SK-N-MC (cell line): ENCODE measurements at regions not wholly inside any gene's neighbourhood (a gene's known extent, or its start where the extent isn't known, plus 50 kb on each side); places are given as distances from the start of the nearest gene placed in this dataset.
"Not testable (repeated sequence)": the region's sequence is repeated elsewhere in the genome, so short reads cannot be mapped to it uniquely, and the experiment has no call there.

ENCODE experiments used
- DNase-seq: peaks from one replicate; pipeline ENCODE4 v3.0.0-alpha.2; 2011; ENCODE audit warnings: low read depth, low spot score
- H3K27ac ChIP-seq: fragments of 200-600 bp; sonication (generic); 2 replicates; pipeline ENCODE4 v1.5.1; 2016; ENCODE audit warnings: mixed run types
- H3K36me3 ChIP-seq: fragments of 200-600 bp; sonication (generic); 2 replicates; pipeline ENCODE4 v1.6.1; 2017; ENCODE audit warnings: antibody characterized with exemption, low read length, mixed read lengths; ENCODE audit not compliant: insufficient read depth
- H3K4me3 ChIP-seq: fragments of 200-600 bp; sonication (generic); 2 replicates; pipeline ENCODE4 v1.5.1; 2016
- H3K9ac ChIP-seq: fragments of 200-600 bp; sonication (generic); 2 replicates; pipeline ENCODE4 v1.8.0; 2017; ENCODE audit warnings: mixed run types, mixed read lengths; ENCODE audit not compliant: insufficient read length
- H3K9me3 ChIP-seq: fragments of 200-600 bp; sonication (generic); 2 replicates; pipeline ENCODE4 v1.6.1; 2017; ENCODE audit warnings: low read depth, mild to moderate bottlenecking, antibody characterized with exemption, low read length, moderate library complexity, mixed read lengths
- EZH2 ChIP-seq: fragments of 200-600 bp; sonication (generic); IDR thresholded peaks from one replicate; pipeline ENCODE4 v1.6.1; 2017; ENCODE audit warnings: antibody characterized with exemption
- FOXP2 ChIP-seq: optimal IDR thresholded peaks from 2 replicates; pipeline ENCODE3; 2011; ENCODE audit warnings: mild to moderate bottlenecking, moderate library complexity; ENCODE audit not compliant: insufficient read depth; ENCODE audit errors: extremely low read length, control extremely low read depth
- POLR2AphosphoS5 ChIP-seq: IDR thresholded peaks from 2 replicates; pipeline ENCODE4 v1.6.1; 2012; ENCODE audit warnings: mild to moderate bottlenecking, low read depth, low read length, borderline replicate concordance

- Histone ChIP-seq H3K27ac (no peak overlapping the region), H3K9me3 (no peaks in the 10 kb centered on the region), H3K9ac (no peak overlapping the region), H3K4me3 (no peak overlapping the region), H3K36me3 (no peaks in the 10 kb centered on the region)
- no peak for TF ChIP-seq FOXP2
- no peak for TF ChIP-seq POLR2AphosphoS5
- no peak for TF ChIP-seq EZH2
- DNase-seq = no peak
Observed at GRCh38 chr4:164621886-164622521, 131.9 kb upstream of the SMIM31 start.

- no peak overlapping the region for H3K4me3 ChIP-seq
- TF ChIP-seq EZH2 (no peak), POLR2AphosphoS5 (no peak), FOXP2 (no peak)
- no peak for DNase-seq
- no peak overlapping the region for H3K9ac ChIP-seq
- no peaks in the 10 kb centered on the region for H3K36me3 ChIP-seq
- H3K9me3 ChIP-seq = no peaks in the 10 kb centered on the region
- no peak overlapping the region for H3K27ac ChIP-seq
Observed at GRCh38 chr4:164623099-164623498, 130.8 kb upstream of the SMIM31 start.

GRCh38 chr4:164639001-164639400, 114.9 kb upstream of the SMIM31 start:
- H3K9ac ChIP-seq = no peak overlapping the region
- no peak for TF ChIP-seq POLR2AphosphoS5
- no peak for TF ChIP-seq FOXP2
- no peak for TF ChIP-seq EZH2
- no peaks in the 10 kb centered on the region for H3K36me3 ChIP-seq

GRCh38 chr4:164648151-164648848, 105.6 kb upstream of the SMIM31 start:
- DNase-seq = no peak
- no peak overlapping the region for H3K4me3 ChIP-seq
- H3K9ac ChIP-seq = no peak overlapping the region
- H3K9me3 ChIP-seq = no peaks in the 10 kb centered on the region
- H3K27ac ChIP-seq = no peak overlapping the region
- TF ChIP-seq POLR2AphosphoS5 = no peak
- TF ChIP-seq FOXP2 = no peak
- no peak for TF ChIP-seq EZH2
- no peaks in the 10 kb centered on the region for H3K36me3 ChIP-seq

More at GRCh38 chr4:164639001-164639400, 114.9 kb upstream of the SMIM31 start:
- DNase-seq = no peak
- no peak overlapping the region for H3K4me3 ChIP-seq
- H3K27ac ChIP-seq = no peak overlapping the region
- H3K9me3 ChIP-seq = no peaks in the 10 kb centered on the region

GRCh38 chr4:164648849-164649212, 105.1 kb upstream of the SMIM31 start:
- Histone ChIP-seq H3K4me3 (no peak overlapping the region), H3K9me3 (no peaks in the 10 kb centered on the region), H3K9ac (no peak overlapping the region), H3K27ac (no peak overlapping the region), H3K36me3 (no peaks in the 10 kb centered on the region)
- DNase-seq = no peak
- no peak for TF ChIP-seq EZH2
- TF ChIP-seq POLR2AphosphoS5 = no peak
- no peak for TF ChIP-seq FOXP2

GRCh38 chr4:164659765-164660164, 94.2 kb upstream of the SMIM31 start:
- no peak for DNase-seq
- Histone ChIP-seq H3K27ac (no peak overlapping the region), H3K4me3 (no peak overlapping the region), H3K36me3 (no peaks in the 10 kb centered on the region), H3K9me3 (no peaks in the 10 kb centered on the region), H3K9ac (no peak overlapping the region)
- TF ChIP-seq FOXP2 (no peak), POLR2AphosphoS5 (no peak), EZH2 (no peak)

- not testable (repeated sequence) for DNase-seq, H3K4me3 ChIP-seq, H3K9ac ChIP-seq, H3K9me3 ChIP-seq, H3K27ac ChIP-seq, H3K36me3 ChIP-seq
Observed at GRCh38 chr4:164676152-164676551, 77.8 kb upstream of the SMIM31 start.

GRCh38 chr4:164683040-164683439, 70.9 kb upstream of the SMIM31 start:
- Histone ChIP-seq H3K9me3 (no peaks in the 10 kb centered on the region), H3K9ac (no peak overlapping the region), H3K27ac (peak overlapping the region; percentile 44), H3K4me3 (0 out of 2 replicates have a peak overlapping the region, but pooled peaks have one; percentile 4), H3K36me3 (no peaks in the 10 kb centered on the region)
- peak; percentile 65 for DNase-seq
- TF ChIP-seq POLR2AphosphoS5 = peak; percentile 60; the same call in 1 of the 2 replicates
- no peak for TF ChIP-seq FOXP2

GRCh38 chr4:164695650-164696049, 58.3 kb upstream of the SMIM31 start:
- Histone ChIP-seq H3K4me3 (no peak overlapping the region), H3K27ac (no peak overlapping the region), H3K36me3 (no peaks in the 10 kb centered on the region), H3K9ac (no peak overlapping the region), H3K9me3 (no peaks in the 10 kb centered on the region)
- TF ChIP-seq FOXP2 (no peak), EZH2 (no peak)
- DNase-seq = no peak
